Esophagus (tissue), 2 donors: ENCODE measurements at regions not wholly inside any gene's neighbourhood (a gene's known extent, or its start where the extent isn't known, plus 50 kb on each side); places are given as distances from the start of the nearest gene placed in this dataset.

ENCODE experiments used
- H3K27ac ChIP-seq, 2 donors: one replicate each; pipeline ENCODE4 v1.5.1; 2013; ENCODE audit warnings: low read depth in 2 of 2, mild to moderate bottlenecking in 2 of 2, inconsistent platforms in 1 of 2, low read length in 1 of 2, moderate library complexity in 1 of 2
- H3K27me3 ChIP-seq, 2 donors: one replicate each; pipeline ENCODE4 v1.6.1; 2013; ENCODE audit warnings: low read length in 2 of 2, control low read depth in 1 of 2, mild to moderate bottlenecking in 1 of 2; ENCODE audit not compliant: insufficient read depth in 2 of 2, control insufficient read depth in 1 of 2
- H3K36me3 ChIP-seq, 2 donors: one replicate each; pipeline ENCODE4 v1.6.1; 2013; ENCODE audit warnings: low read length in 1 of 2; ENCODE audit not compliant: control insufficient read depth in 2 of 2, insufficient read depth in 2 of 2
- H3K4me1 ChIP-seq, 2 donors: one replicate each; pipeline ENCODE4 v1.6.1; 2013; ENCODE audit warnings: low read length in 1 of 2; ENCODE audit not compliant: control insufficient read depth in 2 of 2, insufficient read depth in 2 of 2
- H3K4me3 ChIP-seq, 2 donors: one replicate each; pipeline ENCODE4 v1.5.1; 2013; ENCODE audit warnings: low read length in 2 of 2, mild to moderate bottlenecking in 2 of 2, low read depth in 1 of 2, moderate library complexity in 1 of 2
- H3K9me3 ChIP-seq, 2 donors: one replicate each; pipeline ENCODE4 v1.6.1; 2013; ENCODE audit warnings: mild to moderate bottlenecking in 2 of 2, low read depth in 1 of 2, low read length in 1 of 2, moderate library complexity in 1 of 2; ENCODE audit not compliant: control insufficient read depth in 2 of 2, insufficient read depth in 1 of 2
- WGBS, 2 donors: extraction: QIAGEN DNeasy Blood & Tissue Kit; methylation state at CpG; one replicate each; pipeline ENCODE4 v1.1.7; 2013; 5-methylcytosine and 5-hydroxymethylcytosine counted together
- donor health status: healthy with polysubstance abuse.
- donor health status: Bipolar disorder and iron deficiency.

GRCh38 chr6:14187406-14187805 lies 69.8 kb downstream of the CD83 start:
- no peaks in the 10 kb centered on the region for H3K4me1 ChIP-seq
- no peak overlapping the region for H3K27ac ChIP-seq
- no peak overlapping the region for H3K4me3 ChIP-seq
- no peaks in the 10 kb centered on the region for H3K27me3 ChIP-seq
- no peaks in the 10 kb centered on the region for H3K36me3 ChIP-seq
- no peaks in the 10 kb centered on the region for H3K9me3 ChIP-seq
- WGBS, 2 donors, result 82 to 88% methylated on average over 3 of the region's 3 CpGs

GRCh38 chr6:14189074-14189473 lies 71.5 kb downstream of the CD83 start:
- 83 to 96% methylated on average over 2 of the region's 2 CpGs for WGBS, 2 donors

DNA sequence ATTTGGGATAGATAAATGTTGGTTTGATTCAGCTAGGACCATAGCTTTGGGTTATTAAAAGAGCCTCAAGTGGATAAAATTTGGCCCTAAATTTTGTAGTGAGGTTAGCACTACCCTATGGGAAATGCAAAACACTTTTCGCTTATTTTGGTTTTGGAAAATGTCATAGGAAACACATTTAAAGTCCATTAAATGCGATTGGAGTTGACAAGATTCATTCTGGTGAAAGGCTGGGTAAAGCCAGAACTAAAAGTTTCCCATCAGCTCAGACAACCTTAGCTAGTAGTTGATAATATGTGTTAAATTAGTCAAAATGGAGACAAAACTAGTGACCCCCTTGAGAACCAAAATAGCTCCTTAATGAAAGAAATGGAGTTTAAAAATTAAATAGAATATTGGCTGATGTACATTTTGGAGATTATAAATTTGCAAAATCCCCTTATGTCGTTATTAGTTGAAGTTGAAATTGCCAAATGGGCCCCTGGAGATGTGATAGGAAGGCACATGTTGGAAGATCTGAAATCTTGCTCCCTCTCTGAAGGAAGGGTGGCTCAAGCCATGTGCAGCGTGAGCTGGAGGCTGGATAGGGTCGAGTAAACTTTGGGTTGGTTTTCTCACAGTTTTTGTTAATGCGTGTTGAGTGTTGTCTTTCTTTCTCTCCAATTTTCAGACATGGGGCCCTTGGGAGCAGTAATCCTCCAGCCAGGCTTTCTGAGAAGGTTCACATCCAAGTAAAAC lies 72.8 kb downstream of the CD83 start:
- Histone ChIP-seq H3K27me3 (no peaks in the 10 kb centered on the region), H3K9me3 (no peaks in the 10 kb centered on the region), H3K4me3 (no peak overlapping the region), H3K36me3 (no peaks in the 10 kb centered on the region), H3K27ac (no peak overlapping the region), H3K4me1 (no peaks in the 10 kb centered on the region)
- 77 to 79% methylated on average over 6 of the region's 6 CpGs for WGBS, 2 donors

More at GRCh38 chr6:14189074-14189473, 71.5 kb downstream of the CD83 start:
- Histone ChIP-seq H3K4me3 (no peak overlapping the region), H3K27ac (no peak overlapping the region), H3K9me3 (no peaks in the 10 kb centered on the region), H3K36me3 (no peaks in the 10 kb centered on the region), H3K4me1 (no peaks in the 10 kb centered on the region), H3K27me3 (no peaks in the 10 kb centered on the region)

DNA sequence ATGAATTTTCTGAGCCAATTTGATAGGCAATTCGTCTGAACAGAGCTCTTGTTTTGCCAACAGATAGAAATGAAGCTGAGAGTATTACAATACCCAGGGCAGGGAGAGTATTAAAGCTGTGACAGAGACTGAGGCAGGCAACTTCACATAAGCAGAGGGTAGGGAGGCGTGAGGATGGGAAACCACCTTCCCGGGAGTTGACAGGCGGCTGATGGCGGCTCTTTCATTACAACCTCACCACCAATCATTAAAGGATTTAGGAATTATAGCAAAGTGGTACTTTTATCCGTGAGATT lies 73.3 kb downstream of the CD83 start:
- 86 to 88% methylated on average over 6 of the region's 6 CpGs for WGBS, 2 donors
- no peaks in the 10 kb centered on the region for H3K4me1 ChIP-seq
- H3K4me3 ChIP-seq, result no peak overlapping the region
- H3K36me3 ChIP-seq, result no peaks in the 10 kb centered on the region
- no peaks in the 10 kb centered on the region for H3K27me3 ChIP-seq
- H3K9me3 ChIP-seq, result no peaks in the 10 kb centered on the region
- H3K27ac ChIP-seq, result no peak overlapping the region

GRCh38 chr6:14191761-14192160 lies 74.2 kb downstream of the CD83 start:
- WGBS, 2 donors, result 82 to 90% methylated on average over 3 of the region's 3 CpGs
- no peaks in the 10 kb centered on the region for H3K36me3 ChIP-seq
- no peaks in the 10 kb centered on the region for H3K9me3 ChIP-seq
- no peak overlapping the region for H3K4me3 ChIP-seq
- no peaks in the 10 kb centered on the region for H3K4me1 ChIP-seq
- H3K27me3 ChIP-seq, result no peaks in the 10 kb centered on the region
- H3K27ac ChIP-seq, result no peak overlapping the region

DNA sequence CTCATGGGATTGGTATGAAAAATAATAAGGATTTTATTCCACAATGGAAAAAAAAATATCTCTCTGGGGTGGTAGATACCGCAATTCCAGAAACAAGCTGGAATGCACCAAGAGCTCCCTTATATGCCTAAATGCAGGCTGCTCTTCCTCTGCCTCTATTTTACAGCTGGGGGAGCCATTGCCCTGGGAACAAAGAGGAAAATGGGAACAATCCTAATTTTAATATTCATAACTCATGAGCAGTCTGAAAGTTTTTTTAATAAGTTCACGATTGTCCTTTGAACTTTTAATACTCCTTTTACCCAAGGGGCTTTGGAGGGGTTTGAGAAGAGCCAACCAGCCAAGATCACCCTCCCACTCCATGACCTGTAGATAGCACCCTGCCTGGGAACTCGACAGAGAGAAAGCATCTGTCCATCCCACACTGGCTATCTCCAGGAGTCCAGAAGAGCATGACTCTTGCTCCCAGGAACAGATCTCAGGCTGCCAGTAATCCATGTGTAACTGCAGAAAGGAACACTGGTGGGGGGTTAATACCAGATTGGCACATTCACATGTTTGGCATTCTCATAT lies 74.7 kb downstream of the CD83 start:
- Histone ChIP-seq H3K9me3 (no peaks in the 10 kb centered on the region), H3K27me3 (no peaks in the 10 kb centered on the region), H3K4me3 (no peak overlapping the region), H3K36me3 (no peaks in the 10 kb centered on the region), H3K27ac (no peak overlapping the region), H3K4me1 (no peaks in the 10 kb centered on the region)
- 71 to 73% methylated on average over 3 of the region's 3 CpGs for WGBS, 2 donors

GRCh38 chr6:14193524-14193923 lies 76.0 kb downstream of the CD83 start:
- H3K9me3 ChIP-seq, result no peaks in the 10 kb centered on the region
- H3K4me3 ChIP-seq, result no peak overlapping the region
- H3K36me3 ChIP-seq, result no peaks in the 10 kb centered on the region
- H3K27me3 ChIP-seq, result no peaks in the 10 kb centered on the region
- no peak overlapping the region for H3K27ac ChIP-seq
- H3K4me1 ChIP-seq, result no peaks in the 10 kb centered on the region
- WGBS, 2 donors, result 81 to 89% methylated on average over 2 of the region's 2 CpGs

- 74 to 77% methylated on average over 7 of the region's 7 CpGs for WGBS, 2 donors
- Histone ChIP-seq H3K36me3 (no peaks in the 10 kb centered on the region), H3K9me3 (no peaks in the 10 kb centered on the region)
Observed at GRCh38 chr6:14194483-14194882, 76.9 kb downstream of the CD83 start.

DNA sequence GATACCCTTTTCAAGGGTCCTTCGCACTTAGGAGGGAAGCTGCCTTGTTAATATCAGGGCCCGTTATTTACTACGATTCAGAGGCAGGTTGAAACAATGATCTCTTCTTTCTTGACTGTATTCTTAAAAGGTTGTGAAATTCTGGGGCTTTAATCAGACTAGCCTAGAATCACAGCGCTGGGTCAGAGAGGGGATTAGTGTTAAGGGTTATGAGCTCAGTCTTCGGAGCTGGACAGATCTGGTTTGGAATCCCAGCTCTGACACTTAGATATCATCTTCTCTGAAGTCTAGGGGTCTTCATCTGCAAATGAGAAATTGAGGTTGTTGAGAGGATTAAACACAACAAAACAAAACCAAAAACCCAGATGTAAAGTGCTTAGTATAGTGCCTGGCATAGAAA lies 77.4 kb downstream of the CD83 start:
- no peak overlapping the region for H3K4me3 ChIP-seq
- no peaks in the 10 kb centered on the region for H3K27me3 ChIP-seq
- WGBS, 2 donors, result 89 to 90% methylated on average over 5 of the region's 5 CpGs
- H3K4me1 ChIP-seq, result no peaks in the 10 kb centered on the region
- H3K9me3 ChIP-seq, result no peaks in the 10 kb centered on the region
- H3K36me3 ChIP-seq, result no peaks in the 10 kb centered on the region
- H3K27ac ChIP-seq, result no peak overlapping the region

More at GRCh38 chr6:14194483-14194882, 76.9 kb downstream of the CD83 start:
- no peaks in the 10 kb centered on the region for H3K27me3 ChIP-seq
- no peak overlapping the region for H3K27ac ChIP-seq
- no peak overlapping the region for H3K4me3 ChIP-seq
- H3K4me1 ChIP-seq, result no peaks in the 10 kb centered on the region

DNA sequence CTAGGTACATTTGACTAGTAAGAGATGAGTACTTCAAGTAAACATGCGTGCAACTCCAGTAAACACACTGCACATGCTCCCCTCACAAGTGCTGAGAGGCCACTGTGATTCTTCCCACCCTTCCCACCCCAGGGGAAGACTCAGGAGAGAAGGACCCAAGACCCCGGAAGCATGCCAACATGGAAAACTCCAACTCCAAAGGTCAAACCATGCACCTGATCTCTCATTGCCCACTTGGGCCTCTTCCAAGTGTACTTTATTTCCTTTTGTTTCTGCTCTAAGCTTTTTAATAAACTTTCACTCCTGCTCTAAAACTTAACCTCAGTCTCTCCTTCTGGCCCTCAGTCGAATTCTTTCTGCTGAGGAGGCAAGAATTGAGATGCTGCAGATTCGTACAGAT lies 78.5 kb downstream of the CD83 start:
- H3K27ac ChIP-seq, result no peak overlapping the region
- 83 to 90% methylated on average over 4 of the region's 4 CpGs for whole genome bisulfite sequencing, 2 donors
- H3K9me3 ChIP-seq, result no peaks in the 10 kb centered on the region
- H3K4me1 ChIP-seq, result no peaks in the 10 kb centered on the region
- no peak overlapping the region for H3K4me3 ChIP-seq
- no peaks in the 10 kb centered on the region for H3K36me3 ChIP-seq
- H3K27me3 ChIP-seq, result no peaks in the 10 kb centered on the region
